HL-60 (cell line): ENCODE measurements at regions not wholly inside any gene's neighbourhood (a gene's known extent, or its start where the extent isn't known, plus 50 kb on each side); places are given as distances from the start of the nearest gene placed in this dataset.

ENCODE experiments used
- DNase-seq, 2 experiments: peaks; one replicate each; pipeline ENCODE4 v3.0.0-alpha.2; 2010 to 2020; ENCODE audit warnings: low read depth in 1 of 2, low spot score in 1 of 2
- H3K27ac ChIP-seq: fragments of 250-450 bp; sonication (Bioruptor Pico); replicated peaks from 2 replicates; pipeline ENCODE4 v1.5.1; 2020; ENCODE audit warnings: mild to moderate bottlenecking, moderate library complexity
- H3K27me3 ChIP-seq: fragments of 250-450 bp; sonication (Bioruptor Pico); 2 replicates; pipeline ENCODE4 v1.5.1; 2021; ENCODE audit warnings: mild to moderate bottlenecking, moderate library complexity; ENCODE audit not compliant: insufficient read depth, poor library complexity, severe bottlenecking
- H3K4me3 ChIP-seq: replicated peaks from 2 replicates; pipeline ENCODE4 v1.5.1; 2011; ENCODE audit warnings: mild to moderate bottlenecking, control low read depth, low read length; ENCODE audit not compliant: insufficient read depth
- GABPA ChIP-seq: IDR thresholded peaks from 2 replicates; pipeline ENCODE4 v1.6.1; 2012; ENCODE audit warnings: low read depth
- POLR2AphosphoS5 ChIP-seq: IDR thresholded peaks from 2 replicates; pipeline ENCODE4 v1.6.1; 2012; ENCODE audit warnings: low read depth
- SPI1 ChIP-seq: IDR thresholded peaks from 2 replicates; pipeline ENCODE4 v1.6.1; 2012; ENCODE audit warnings: low read depth, mild to moderate bottlenecking, borderline replicate concordance
- TF ChIP-seq, protein P1 (sequence below): IDR thresholded peaks from one replicate; pipeline ENCODE4 v1.5.1; 2011; ENCODE audit warnings: low read length, control low read depth, inconsistent platforms; ENCODE audit not compliant: insufficient read depth
- TF ChIP-seq, protein P2 (sequence below): IDR thresholded peaks from 2 replicates; pipeline ENCODE4 v1.6.1; 2012; ENCODE audit warnings: low read depth; ENCODE audit not compliant: insufficient replicate concordance

DNA sequence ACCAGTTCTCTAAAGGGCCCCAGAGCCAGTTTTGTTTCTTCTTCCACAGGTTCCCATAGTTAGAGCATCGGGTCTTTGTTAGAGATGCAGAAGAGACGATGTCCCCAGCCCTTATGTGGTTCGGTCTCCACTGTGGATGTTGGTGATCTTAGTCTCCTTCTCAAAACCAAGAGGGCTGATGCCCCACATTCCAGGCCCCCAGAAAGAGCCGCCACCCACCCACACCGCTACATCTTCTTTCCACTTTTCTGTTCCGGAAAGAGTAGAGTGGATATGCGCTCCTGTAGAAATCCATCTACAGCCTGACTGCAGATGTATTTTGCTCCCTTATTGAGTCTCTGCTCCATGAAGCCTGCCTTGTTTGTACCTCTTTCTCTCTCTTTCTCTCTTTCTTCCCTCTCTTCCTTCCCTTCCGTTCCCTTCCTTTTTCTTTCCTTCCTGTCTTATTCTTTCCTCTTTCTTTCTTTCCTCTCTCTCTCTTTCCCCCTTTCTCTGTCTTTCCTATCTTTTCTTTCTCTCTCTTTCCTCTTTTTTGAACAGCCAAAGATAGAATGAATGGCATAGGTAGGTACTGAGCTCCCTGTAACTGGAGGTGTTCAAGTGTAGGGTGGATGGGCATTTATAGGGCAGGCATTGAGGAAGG, 224.3 kb downstream of the SEC14L1 start:
- Histone ChIP-seq H3K27ac (no peak overlapping the region), H3K4me3 (no peak overlapping the region), H3K27me3 (no peaks in the 10 kb centered on the region)
- TF ChIP-seq GABPA = no peak
- no peak for TF ChIP-seq SPI1
- TF ChIP-seq, protein P1, sequence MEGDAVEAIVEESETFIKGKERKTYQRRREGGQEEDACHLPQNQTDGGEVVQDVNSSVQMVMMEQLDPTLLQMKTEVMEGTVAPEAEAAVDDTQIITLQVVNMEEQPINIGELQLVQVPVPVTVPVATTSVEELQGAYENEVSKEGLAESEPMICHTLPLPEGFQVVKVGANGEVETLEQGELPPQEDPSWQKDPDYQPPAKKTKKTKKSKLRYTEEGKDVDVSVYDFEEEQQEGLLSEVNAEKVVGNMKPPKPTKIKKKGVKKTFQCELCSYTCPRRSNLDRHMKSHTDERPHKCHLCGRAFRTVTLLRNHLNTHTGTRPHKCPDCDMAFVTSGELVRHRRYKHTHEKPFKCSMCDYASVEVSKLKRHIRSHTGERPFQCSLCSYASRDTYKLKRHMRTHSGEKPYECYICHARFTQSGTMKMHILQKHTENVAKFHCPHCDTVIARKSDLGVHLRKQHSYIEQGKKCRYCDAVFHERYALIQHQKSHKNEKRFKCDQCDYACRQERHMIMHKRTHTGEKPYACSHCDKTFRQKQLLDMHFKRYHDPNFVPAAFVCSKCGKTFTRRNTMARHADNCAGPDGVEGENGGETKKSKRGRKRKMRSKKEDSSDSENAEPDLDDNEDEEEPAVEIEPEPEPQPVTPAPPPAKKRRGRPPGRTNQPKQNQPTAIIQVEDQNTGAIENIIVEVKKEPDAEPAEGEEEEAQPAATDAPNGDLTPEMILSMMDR = no peak
- TF ChIP-seq POLR2AphosphoS5 = no peak
- TF ChIP-seq, protein P2, sequence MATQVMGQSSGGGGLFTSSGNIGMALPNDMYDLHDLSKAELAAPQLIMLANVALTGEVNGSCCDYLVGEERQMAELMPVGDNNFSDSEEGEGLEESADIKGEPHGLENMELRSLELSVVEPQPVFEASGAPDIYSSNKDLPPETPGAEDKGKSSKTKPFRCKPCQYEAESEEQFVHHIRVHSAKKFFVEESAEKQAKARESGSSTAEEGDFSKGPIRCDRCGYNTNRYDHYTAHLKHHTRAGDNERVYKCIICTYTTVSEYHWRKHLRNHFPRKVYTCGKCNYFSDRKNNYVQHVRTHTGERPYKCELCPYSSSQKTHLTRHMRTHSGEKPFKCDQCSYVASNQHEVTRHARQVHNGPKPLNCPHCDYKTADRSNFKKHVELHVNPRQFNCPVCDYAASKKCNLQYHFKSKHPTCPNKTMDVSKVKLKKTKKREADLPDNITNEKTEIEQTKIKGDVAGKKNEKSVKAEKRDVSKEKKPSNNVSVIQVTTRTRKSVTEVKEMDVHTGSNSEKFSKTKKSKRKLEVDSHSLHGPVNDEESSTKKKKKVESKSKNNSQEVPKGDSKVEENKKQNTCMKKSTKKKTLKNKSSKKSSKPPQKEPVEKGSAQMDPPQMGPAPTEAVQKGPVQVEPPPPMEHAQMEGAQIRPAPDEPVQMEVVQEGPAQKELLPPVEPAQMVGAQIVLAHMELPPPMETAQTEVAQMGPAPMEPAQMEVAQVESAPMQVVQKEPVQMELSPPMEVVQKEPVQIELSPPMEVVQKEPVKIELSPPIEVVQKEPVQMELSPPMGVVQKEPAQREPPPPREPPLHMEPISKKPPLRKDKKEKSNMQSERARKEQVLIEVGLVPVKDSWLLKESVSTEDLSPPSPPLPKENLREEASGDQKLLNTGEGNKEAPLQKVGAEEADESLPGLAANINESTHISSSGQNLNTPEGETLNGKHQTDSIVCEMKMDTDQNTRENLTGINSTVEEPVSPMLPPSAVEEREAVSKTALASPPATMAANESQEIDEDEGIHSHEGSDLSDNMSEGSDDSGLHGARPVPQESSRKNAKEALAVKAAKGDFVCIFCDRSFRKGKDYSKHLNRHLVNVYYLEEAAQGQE = no peak
- no peak for DNase-seq

GRCh38 chr17:77365584-77366186, 224.9 kb downstream of the SEC14L1 start:
- Histone ChIP-seq H3K4me3 (no peak overlapping the region), H3K27ac (no peak overlapping the region), H3K27me3 (no peaks in the 10 kb centered on the region)
- no peak for TF ChIP-seq GABPA
- TF ChIP-seq, protein P2 = no peak
- TF ChIP-seq POLR2AphosphoS5 = no peak
- TF ChIP-seq, protein P1 = no peak
- TF ChIP-seq SPI1 = no peak
- no peak for DNase-seq

DNA sequence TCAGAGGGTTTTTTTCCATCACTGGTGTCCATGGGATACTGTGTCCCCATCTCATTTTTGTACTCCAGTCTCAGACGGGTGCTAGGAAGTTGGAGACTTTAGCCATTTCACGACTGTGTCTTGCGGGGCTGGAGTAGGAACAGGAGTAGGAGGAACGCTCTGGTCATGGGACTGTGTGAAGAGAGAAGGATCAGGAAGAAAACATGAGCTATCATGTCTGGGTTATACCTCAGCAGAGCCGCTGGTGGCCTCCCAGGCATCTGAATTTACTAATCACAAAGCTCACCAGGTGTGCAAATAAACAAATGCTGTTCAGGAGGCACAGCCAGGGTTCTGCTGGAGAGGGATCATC, 225.4 kb downstream of the SEC14L1 start:
- DNase-seq = no peak
- Histone ChIP-seq H3K4me3 (no peak overlapping the region), H3K27me3 (no peaks in the 10 kb centered on the region), H3K27ac (no peak overlapping the region)
- TF ChIP-seq POLR2AphosphoS5 = no peak
- TF ChIP-seq SPI1 = no peak
- TF ChIP-seq, protein P1 = no peak
- TF ChIP-seq GABPA = no peak
- TF ChIP-seq, protein P2 = no peak
